GM12891 (cell line): ENCODE measurements at regions not wholly inside any gene's neighbourhood (a gene's known extent, or its start where the extent isn't known, plus 50 kb on each side); places are given as distances from the start of the nearest gene placed in this dataset.

Source experiments
- PAX5 ChIP-seq: IDR thresholded peaks from 2 replicates; pipeline ENCODE4 v1.6.1; 2011; ENCODE audit warnings: low read length, moderate library complexity, mild to moderate bottlenecking; ENCODE audit not compliant: insufficient read depth, severe bottlenecking
- POLR2A ChIP-seq: IDR thresholded peaks from 2 replicates; pipeline ENCODE4 v1.6.1; 2011; ENCODE audit warnings: low read depth, low read length, control low read depth
- POLR2AphosphoS5 ChIP-seq: IDR thresholded peaks from 2 replicates; pipeline ENCODE4 v1.6.1; 2011; ENCODE audit warnings: low read depth, low read length, control low read depth
- POU2F2 ChIP-seq: IDR thresholded peaks from 2 replicates; pipeline ENCODE4 v1.6.1; 2011; ENCODE audit warnings: low read depth, mild to moderate bottlenecking, control low read depth, low read length, moderate library complexity
- SPI1 ChIP-seq: IDR thresholded peaks from 2 replicates; pipeline ENCODE4 v1.6.1; 2011; ENCODE audit warnings: low read depth, low read length, control low read depth
- TAF1 ChIP-seq: IDR thresholded peaks from 2 replicates; pipeline ENCODE4 v1.6.1; 2011; ENCODE audit warnings: low read depth, low read length, control low read depth

GRCh38 chr5:163221581-163221980 lies 215.8 kb upstream of the CCNG1 start:
- TF ChIP-seq POLR2A (no peak), PAX5 (no peak), SPI1 (no peak), POU2F2 (no peak), POLR2AphosphoS5 (no peak), TAF1 (no peak)
